OCI-LY3 (cell line): ENCODE measurements at regions not wholly inside any gene's neighbourhood (a gene's known extent, or its start where the extent isn't known, plus 50 kb on each side); places are given as distances from the start of the nearest gene placed in this dataset.

Experiments
- EZH2phosphoT487 ChIP-seq: fragments of 200-600 bp; shearing (Covaris generic); IDR thresholded peaks from 2 replicates; pipeline ENCODE4 v1.6.1; 2018; ENCODE audit warnings: antibody characterized with exemption, mixed run types, low read depth
- TF ChIP-seq, protein P1 (sequence below): fragments of 200-600, 300-600 bp; sonication (generic); IDR thresholded peaks from 2 replicates; pipeline ENCODE4 v1.5.1; 2014; ENCODE audit warnings: antibody characterized with exemption, low read length, low read depth

DNA sequence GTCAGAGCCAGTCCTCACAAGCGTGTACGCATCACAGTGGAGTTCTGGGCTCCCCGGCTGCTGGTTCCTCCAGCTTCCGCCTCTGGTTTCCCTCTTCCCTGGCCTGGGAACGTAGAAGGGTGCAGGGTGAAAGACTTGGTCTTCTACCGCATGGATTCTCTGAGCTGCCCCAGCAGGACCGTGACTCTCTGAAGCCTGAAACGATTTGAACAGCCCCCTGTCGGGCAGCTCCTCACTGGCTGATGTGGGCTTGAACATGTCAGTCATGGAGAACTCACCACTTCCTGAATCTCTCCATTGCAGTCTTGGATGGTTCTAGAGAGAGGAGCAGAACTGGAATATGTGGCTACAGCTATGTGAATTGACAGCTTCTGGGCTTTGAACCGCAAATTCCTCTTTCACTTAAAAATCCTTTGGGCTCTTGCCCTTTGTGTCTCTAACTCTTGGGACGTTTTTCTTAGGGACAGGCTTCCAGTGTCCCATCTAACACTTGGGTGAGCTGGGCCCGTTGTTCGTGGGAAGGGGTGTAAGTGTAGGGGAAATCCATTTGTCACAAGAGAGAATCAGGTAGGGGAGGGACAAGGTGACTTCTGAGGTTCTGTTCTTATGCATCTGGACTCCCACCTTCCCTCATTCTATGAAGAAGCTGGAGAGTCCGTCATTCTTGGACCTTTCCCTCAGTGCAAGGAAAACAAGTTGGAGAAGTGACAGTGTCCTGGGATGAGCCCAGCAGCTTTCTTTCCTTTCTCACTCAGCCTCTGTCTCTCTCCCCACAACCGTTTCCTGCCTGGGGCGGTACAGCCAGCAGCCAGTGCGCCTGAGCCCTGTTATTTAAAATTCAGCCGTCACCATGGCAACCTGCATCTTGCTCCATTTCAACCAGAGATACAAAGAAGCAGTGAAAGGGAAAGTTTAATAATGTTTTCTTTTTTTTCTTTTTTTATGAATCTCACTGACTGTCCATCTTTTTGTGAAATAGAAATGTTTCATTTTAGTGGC lies 84.7 kb downstream of the PTTG1 start:
- TF ChIP-seq, protein P1, sequence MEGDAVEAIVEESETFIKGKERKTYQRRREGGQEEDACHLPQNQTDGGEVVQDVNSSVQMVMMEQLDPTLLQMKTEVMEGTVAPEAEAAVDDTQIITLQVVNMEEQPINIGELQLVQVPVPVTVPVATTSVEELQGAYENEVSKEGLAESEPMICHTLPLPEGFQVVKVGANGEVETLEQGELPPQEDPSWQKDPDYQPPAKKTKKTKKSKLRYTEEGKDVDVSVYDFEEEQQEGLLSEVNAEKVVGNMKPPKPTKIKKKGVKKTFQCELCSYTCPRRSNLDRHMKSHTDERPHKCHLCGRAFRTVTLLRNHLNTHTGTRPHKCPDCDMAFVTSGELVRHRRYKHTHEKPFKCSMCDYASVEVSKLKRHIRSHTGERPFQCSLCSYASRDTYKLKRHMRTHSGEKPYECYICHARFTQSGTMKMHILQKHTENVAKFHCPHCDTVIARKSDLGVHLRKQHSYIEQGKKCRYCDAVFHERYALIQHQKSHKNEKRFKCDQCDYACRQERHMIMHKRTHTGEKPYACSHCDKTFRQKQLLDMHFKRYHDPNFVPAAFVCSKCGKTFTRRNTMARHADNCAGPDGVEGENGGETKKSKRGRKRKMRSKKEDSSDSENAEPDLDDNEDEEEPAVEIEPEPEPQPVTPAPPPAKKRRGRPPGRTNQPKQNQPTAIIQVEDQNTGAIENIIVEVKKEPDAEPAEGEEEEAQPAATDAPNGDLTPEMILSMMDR = no peak
- no peak for TF ChIP-seq EZH2phosphoT487
